GM04503 (cell line): ENCODE measurements at regions not wholly inside any gene's neighbourhood (a gene's known extent, or its start where the extent isn't known, plus 50 kb on each side); places are given as distances from the start of the nearest gene placed in this dataset.

Source experiments
- DNase-seq: peaks from one replicate; pipeline ENCODE4 v3.0.0-alpha.2; 2012; ENCODE audit warnings: low read depth

- no peak for DNase-seq
These were observed 598.0 kb upstream of the NOX3 start for GRCh38 chr6:156053626-156054025.

GRCh38 chr6:156046841-156047449, 591.3 kb upstream of the NOX3 start:
- DNase-seq: no peak

- no peak for DNase-seq
These were observed 590.6 kb upstream of the NOX3 start for GRCh38 chr6:156046268-156046665.

GRCh38 chr6:156045401-156046267, 590.0 kb upstream of the NOX3 start:
- DNase-seq: no peak

DNA sequence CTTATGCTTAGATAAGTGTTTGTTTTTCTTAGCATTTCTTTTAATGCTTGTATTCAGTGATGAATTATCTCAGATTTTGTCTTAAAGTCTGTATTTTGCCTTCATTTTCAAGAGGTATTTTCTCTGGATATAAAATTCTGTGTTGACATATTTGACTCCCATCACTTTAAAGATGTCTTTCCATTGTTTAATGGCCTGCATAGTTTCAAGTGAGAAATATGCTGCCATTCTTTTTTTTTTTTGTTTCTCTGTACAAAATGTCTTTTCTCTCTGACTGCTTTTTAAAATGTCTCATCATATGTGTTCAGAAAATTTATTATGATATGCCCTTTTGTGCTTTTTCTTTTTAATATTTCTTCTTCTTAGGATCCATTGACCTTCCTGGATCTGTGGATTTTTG, 578.0 kb upstream of the NOX3 start:
- no peak for DNase-seq

- no peak for DNase-seq
These were observed 575.9 kb upstream of the NOX3 start for GRCh38 chr6:156031516-156031915.

DNA sequence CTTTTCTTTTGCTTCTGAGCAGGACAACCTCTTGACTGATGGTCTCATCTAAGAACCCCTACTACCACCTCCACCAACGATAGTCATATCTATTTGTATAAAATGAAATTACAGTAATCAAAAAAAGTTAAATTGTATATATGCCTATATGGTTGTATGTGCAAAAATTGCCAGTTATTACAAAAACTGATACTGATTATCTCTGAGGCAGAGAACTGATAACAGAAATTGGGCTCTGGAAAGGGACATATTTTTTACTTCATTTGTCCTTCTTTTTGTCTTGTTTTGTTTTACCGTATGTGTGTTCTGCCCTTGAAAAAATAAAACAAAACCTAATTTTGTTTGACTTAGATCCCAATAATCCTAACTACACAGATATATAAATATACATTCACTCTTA, 574.4 kb upstream of the NOX3 start:
- no peak for DNase-seq

- DNase-seq: no peak
These were observed 573.8 kb upstream of the NOX3 start for GRCh38 chr6:156029286-156029985.

DNA sequence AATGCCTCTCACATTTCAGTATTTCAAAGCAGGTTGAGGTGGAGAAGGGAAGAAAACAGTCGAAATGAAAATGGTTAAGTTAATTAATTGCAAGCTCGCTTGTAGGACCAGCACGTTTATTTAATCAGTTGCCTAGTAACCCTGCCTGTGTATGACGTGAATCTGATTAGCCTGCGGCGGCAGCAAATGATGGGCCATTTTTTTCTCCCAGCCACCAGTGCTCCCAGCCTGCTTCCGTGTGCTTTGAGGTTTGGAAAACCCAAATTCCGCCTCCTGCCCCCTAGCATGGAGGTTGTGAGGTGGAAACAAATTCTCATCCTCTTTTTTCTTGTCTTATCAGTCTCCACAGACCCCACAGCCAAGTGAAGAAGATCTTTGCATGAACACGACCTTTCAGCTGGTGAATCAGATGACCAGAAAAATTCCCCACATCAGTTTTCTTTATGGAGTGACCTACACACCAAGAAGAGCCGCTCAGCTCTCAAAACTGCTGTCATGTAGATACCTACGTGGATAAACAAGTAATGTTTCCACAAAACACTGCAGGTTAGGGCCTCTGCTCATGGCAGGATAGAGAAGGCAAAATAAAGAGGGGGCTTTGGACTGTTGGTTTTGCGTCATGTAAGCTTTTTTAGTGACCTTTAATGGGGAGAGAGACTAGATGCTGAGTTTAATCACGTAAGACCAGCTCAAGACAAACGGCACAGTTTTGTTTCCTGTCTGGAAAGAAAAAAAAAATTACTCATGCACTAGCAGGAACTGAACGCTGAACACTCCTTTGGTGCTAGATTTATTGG, 572.9 kb upstream of the NOX3 start:
- no peak for DNase-seq

DNA sequence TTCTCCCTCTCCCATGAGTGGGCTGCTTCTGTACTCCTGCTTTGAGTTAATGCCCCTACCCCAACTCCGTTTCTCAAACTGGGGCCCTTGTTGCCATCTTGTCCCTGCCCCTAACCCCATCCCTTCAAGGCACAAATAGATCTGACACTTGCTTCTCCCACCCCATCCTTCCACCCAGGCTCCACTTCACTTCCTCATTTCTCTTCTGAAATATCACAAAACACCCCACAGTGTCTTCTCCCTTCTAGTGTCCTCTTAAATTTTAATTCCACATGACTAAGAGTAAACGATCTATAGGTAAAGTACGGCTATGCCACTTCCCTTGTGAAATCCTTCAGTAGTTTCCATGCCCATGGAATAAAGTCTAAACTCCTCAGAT, 571.6 kb upstream of the NOX3 start:
- DNase-seq: no peak

DNA sequence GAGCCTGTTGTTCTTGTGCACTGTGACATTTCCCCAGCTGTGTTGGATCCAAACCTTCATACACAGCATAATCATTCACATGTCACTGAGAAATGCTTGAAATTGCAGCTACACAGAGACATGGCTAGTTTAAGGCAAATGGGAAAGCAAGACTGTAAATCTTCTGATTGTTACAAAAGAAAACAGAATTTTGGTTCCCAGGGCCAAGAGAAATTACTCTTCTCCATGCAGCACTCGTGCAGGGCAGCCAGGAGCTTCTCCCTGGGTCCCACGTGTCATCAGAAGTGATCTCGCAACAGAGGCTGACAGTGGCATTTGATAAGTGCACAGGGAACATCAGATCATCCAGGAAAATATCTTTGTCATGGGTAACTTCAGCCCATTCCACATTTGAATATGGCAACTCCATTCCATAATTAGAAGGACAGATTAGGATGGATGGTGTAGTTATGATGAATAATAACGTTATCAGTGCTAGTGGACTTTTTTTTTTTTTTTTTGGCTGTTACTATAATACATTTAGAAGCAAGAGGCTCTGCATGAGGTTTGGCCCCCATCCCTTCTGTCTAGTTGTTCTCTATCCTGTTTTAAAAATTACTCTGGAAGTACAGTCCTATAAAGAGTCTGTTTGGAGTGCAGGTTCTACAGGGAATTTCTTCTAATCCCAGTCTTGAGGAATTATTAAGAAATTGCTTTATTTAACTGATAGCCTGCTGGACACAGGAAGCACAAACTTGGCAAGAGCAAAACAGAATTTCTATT, 571.0 kb upstream of the NOX3 start:
- no peak for DNase-seq

DNA sequence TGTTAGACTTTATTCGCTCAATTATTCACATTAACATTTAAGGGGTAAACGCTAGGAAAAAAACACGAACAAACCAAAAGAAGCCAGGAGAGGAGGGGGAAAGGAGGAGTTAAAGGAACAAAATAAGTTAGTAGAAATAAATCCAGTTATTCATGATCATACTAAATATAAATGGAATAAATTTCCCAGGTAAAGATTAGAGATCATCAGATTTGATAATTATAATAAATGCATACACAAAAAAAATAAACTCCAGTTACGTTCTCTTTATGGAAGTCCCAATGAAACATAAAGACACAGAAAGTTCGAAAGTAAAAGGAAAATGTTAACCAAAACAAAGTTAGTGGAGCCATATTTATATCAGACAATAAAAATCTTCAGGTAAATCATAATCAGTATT, 568.7 kb upstream of the NOX3 start:
- DNase-seq: no peak

GRCh38 chr6:156021746-156022396, 566.2 kb upstream of the NOX3 start:
- DNase-seq: peak; percentile 17

- DNase-seq: peak; percentile 12
These were observed 562.2 kb upstream of the NOX3 start for GRCh38 chr6:156017838-156018237.

- DNase-seq: no peak
These were observed 560.7 kb upstream of the NOX3 start for GRCh38 chr6:156016186-156016976.

GRCh38 chr6:156013155-156013554, 557.5 kb upstream of the NOX3 start:
- DNase-seq: no peak

GRCh38 chr6:156009656-156010055, 554.0 kb upstream of the NOX3 start:
- no peak for DNase-seq

DNA sequence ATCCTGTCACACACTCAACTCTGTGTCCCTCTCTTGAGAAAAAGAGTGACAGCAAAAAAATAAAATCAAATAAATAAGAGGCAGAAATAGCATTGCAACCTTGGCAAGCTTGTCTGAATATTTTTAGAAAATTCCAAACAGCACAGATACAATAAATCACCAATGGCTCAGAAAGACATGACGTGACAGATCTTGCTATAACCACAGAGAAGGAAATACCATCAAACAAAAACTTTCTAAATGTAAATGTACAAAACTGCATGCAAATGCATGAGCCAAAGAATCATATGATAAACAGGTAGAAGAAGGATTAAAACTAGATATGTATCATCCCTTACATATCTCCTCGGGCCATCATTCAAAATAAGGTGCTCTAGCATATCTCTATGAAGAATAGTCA, 549.2 kb upstream of the NOX3 start:
- no peak for DNase-seq

- no peak for DNase-seq
These were observed 540.5 kb upstream of the NOX3 start for GRCh38 chr6:155996151-155996550.

DNA sequence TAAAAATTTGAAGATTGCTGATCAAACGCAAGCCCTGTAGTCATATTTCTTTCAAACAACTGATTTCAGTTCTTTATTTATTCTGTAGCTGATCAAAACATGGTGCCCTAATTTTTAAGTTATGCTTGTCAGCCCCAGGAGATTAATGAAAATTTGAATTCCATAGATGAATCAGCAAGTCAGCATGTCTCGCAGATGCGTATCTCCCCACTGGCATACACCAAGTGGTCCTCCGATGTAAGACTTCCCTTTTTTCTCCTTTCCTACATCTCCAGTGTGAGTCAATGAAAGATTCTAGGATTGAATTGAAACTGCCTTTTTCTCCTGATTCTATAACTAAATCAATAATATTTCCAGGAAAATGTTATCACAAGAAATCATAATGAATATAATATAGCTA, 539.6 kb upstream of the NOX3 start:
- no peak for DNase-seq
